HG02798 (cell line): ENCODE measurements at regions not wholly inside any gene's neighbourhood (a gene's known extent, or its start where the extent isn't known, plus 50 kb on each side); places are given as distances from the start of the nearest gene placed in this dataset.
"Not testable (repeated sequence)": the region's sequence is repeated elsewhere in the genome, so short reads cannot be mapped to it uniquely, and the experiment has no call there.

Experiments
- ATAC-seq: cut with Tn5 transposase; IDR thresholded peaks from one replicate; pipeline ENCODE4 v1.9.1; 2021; ENCODE audit warnings: mild to moderate bottlenecking; ENCODE audit not compliant: unreplicated experiment, poor library complexity

DNA sequence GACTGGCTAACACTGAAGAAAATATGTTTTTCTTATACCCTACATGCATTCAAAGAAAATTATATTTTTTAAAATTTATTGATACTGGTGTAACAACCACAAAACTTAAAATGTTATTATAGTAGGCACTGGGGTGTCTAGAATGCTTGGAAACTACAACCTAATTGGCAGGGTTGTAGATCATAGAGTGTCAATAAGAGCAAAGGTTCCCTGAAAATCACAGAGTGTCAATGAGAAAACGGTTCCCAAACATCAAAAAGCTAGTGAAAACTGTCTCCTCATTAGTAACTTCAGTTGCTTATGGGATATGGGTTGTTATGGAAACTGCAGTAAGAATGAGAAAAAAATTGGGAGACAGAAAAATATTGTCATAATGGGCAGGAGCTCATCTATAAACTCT lies 214.4 kb upstream of the CCNG1 start:
- no peak for ATAC-seq

DNA sequence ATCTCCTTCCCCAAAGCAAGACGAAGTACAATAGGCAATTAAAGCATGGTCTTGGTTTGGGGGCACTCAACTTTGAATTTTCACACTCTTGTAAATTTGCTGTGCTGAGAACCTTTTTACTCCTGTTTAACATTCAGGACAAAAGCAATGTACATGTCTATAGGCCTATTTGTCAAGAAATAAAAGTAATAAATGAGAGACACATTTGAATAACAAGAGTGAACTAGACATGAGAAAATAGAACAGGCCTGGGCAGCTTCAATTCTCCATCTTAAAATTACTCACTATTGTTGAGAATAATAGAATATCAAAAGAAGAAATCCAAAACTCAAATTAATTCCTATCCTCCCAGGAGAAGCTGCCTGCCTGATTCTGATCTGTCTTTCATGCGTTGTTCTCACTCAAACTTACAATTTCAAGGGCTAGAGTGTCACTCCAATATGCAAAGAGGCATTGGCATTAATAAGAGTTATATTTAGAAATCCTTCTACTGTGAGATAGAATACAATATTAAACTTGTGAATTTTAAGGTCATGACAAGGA lies 192.9 kb upstream of the CCNG1 start:
- no peak for ATAC-seq

DNA sequence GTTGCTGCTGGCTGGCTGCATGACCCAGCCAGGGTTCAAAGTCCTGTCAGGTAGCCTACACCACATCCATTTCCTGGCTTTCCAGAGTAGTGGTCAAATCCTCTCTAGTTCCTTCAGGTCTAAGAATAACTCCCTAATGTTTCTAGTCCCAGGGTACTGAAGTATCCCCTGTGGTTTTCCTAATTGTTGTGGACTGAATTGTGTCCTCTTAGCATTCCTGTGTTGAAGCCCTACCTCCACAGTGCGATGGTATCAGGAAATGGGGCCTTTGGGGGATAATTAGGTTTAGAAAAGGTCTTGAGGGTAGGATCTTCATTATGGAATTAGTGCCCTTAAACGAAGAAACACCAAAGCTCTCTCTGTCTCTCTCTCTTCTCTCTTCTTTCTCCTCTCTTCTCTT lies 191.8 kb upstream of the CCNG1 start:
- no peak for ATAC-seq

DNA sequence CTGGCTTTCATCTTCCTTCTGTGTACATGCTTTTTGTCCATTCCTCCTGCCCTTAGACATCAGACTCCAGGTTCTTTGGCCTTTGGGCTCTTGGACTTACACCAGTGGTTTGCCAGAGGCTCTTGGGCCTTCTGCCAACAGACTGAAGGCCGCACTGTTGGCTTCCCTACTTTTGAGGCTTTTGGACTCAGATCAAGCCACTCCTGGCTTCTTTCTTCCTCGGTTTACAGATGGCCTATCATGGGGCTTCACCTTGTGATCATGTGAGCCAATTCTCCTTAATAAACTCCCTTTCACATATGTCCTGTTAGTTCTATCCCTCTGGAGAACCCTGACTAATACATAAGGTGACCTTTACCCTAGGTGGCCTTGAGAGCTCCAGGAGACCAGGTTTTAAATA lies 189.1 kb upstream of the CCNG1 start:
- no peak for ATAC-seq

DNA sequence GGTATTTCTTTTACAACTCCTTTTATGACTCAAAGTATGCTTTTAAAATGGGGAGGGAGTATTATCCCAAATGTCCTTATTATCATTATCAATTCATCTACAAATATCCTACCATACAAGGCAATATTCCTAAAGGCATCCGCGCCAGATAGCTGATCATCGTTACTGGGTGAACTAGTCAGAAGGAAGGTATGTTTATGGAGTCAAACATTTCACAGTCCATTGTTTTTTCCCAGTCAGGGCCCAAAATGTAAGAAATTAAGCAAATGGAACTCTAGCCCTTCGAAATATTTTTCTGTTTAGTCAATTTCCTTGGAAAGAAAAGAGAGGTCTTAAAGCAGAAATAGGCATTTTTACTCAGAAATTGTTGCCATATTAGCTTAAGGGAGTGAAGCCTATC lies 188.5 kb upstream of the CCNG1 start:
- no peak for ATAC-seq

DNA sequence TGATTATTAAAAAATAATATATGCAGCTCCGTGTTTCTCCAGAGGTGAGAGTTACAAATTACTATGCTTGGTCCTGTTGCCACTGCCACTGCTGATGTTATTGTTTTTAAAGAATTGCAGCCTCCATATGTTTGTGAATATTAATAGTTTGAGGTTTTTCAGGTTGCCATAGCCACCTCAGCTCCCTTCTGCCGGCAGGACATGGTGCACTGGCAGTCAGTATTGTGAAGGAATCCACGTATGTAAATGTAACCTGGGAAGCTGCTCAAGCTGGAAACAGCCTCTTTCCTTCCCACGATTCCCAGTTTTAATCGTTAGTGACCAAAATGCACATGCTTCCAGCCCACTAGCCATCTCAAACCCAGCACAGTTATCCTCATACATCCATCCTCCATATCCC lies 184.4 kb upstream of the CCNG1 start:
- no peak for ATAC-seq

DNA sequence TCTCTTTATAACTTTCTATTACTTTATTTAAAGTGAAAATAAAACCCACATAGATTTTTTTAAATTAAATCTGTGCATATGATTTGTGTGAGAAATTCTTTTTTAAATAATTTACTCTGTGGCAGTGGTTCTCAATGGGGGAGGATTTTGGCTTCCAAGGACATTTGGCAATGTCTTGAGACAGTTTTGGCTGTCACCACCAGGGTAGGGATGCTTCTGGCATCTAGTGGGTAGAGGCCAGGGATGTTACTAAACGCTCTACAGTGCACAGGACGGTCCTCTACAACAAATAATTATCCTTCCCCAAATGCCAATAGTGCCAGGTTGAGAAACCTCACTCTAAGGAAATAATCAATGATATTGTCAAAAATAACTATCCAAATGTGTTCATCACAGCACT lies 177.9 kb upstream of the CCNG1 start:
- ATAC-seq = no peak

DNA sequence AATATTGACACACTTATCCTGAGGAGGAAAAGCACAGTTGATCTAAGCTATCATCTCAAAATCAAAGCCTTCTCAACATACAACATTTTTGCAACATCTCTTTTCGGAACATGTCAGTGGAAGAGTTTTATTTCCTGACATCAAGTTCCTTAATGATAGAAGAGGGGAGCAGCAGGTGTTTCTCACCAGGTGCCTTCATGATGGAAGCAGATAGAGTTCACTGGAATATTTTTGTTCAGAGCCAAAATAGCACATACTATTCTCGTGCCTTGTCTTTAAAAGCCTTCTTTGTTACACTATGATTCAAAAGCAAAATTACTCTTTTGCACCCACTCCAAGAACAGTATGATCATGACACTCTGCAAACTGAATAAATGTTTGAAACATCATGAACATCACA lies 176.9 kb upstream of the CCNG1 start:
- no peak for ATAC-seq

DNA sequence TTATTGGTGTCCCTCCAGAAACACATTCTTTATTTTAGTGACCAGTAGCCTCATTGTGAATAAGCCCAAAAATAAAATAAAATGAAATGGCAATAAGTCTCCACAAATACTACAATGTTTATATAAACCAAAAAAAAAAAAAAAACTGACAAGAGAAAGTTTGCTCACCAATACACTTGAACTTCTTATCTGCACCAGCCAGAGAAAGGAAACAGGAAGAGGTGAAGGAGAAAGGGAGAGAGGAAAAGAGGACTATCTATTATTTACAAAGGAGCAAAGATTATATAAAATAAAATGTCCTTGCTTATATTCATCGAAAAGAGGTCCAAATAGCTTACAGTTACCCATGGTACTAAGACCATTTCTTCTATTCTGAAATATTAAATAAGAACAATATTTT lies 176.4 kb upstream of the CCNG1 start:
- no peak for ATAC-seq

DNA sequence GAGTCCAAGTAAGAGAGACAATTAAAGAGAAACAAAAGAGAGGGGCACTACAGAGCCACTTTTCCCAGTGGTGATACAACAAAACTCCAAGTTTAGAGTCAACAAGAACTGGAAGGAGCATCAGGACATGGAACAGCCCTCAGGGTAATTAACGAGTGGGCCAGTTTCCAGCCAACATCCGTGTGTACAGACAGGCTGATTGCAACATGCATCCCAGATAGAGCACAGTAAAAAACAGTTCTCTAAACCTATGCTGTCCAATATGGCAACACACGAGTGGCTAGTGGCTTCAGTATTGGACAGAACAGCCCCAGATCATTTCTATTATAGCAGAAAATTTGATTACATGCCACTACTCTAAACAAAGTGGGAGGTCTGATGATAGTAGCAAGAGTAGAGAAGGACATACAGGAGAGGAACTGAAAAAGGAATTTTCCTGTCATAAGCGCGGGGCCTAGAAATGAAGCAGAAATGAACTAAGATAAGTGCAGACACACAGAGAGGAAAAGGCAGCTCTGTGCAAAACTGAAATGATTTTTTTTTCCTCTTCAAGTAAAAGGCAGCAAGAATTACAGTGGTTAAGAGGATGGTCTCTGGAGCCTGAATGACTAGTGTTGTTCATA lies 175.6 kb upstream of the CCNG1 start:
- ATAC-seq = no peak

DNA sequence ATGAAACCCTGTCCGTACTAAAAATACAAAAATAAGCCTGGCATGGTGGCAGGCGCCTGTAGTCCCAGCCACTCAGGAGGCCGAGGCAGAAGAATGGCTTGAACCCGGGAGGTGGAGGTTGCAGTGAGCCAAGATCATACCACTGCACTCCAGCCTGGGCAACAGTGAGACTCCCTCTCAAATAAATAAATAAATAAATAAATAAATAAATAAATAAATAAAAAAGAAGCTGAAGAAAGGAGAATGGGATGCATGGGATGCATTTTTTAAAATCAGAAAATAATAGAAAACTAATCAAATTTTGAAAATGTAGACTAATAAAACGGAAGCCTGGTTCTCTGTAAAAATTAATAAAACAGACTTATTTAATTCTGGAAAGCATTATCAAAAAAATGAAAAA lies 171.1 kb upstream of the CCNG1 start:
- ATAC-seq = not testable (repeated sequence)

DNA sequence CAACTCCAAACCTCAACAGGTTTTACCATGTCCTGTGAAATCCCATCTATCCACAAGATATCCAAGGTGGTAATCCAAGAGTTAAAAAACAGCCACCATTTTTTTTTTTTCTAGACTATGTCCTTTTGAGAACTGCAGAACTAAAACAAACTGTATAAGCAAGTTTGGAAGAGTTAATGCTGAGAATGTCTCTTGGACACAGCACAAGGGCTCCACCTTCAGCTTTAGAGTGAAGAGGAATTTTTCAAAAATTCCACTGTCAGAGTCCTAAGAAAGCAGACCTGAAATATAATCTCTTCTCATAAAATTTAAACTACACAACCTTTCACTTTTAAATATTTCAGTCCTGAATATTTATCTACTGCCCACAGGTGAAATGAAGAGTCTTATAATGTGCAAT lies 167.8 kb upstream of the CCNG1 start:
- no peak for ATAC-seq

DNA sequence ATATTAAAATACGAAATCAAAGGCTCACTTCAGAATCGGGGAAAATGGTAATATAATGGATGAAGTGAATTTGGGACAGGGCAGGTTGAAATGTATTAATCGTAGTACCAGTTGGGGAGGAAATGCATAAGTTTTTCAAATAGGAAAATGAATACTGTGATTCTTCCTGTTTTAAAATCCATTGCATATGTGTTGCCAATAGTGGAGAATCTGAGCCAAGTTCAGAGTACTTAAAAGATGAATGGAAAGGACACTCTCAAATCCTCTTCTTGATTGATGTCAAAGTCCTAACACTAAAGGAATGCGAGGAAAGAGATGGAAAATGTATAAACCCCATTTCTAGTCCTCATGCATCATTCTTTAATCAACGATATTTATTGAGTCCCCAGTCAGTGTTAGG lies 160.9 kb upstream of the CCNG1 start:
- ATAC-seq = no peak

DNA sequence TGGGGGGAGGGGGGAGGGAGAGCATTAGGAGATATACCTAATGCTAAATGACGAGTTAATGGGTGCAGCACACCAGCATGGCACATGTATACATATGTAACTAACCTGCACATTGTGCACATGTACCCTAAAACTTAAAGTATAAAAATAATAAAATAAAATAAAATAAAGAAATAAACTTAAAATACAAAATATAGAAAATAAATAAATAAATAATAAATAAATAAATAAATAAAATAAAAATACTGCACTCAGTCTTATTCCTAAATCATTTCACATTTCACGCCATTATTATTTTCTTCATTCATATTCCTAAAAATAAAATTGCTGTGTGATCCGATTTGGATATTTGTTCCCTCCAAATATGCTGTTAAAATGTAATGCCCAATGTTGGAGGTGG lies 156.5 kb upstream of the CCNG1 start:
- ATAC-seq = not testable (repeated sequence)

DNA sequence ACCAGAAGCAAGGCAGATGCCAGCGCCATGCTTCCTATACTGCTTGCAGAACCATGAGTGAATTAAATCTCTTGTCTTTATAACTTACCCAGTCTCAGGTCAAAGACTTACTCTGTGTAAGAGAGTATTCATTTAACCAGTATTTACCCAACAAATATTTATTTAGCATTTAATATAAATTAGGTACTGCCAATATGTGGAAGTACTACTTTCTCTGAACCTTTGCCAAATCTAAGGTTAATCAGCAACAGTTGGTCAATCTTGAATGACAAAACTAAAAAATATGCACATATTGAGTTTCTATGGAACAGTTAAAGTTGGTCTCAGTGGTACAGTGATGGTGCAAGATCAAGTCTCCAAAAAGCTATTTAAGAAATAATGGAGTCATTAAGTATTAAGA lies 155.9 kb upstream of the CCNG1 start:
- no peak for ATAC-seq

DNA sequence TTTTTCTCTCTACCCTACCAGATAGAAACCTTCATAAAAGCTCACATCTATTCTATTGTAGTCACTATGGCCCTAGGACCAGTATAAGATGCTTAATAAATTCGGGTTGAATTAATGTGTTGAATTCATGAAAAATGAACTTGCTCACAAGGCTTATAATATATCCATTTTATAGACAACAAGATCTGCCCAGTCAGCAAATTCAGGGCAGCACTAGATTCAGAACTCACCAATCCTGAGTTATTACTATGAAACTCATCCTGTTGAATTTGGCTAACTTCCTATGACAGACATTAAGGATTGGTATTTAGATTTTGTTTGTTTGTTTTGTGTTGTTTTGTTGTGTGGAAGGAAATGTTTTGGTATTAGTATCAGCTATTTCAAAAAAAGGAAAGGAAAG lies 143.6 kb upstream of the CCNG1 start:
- ATAC-seq = no peak

DNA sequence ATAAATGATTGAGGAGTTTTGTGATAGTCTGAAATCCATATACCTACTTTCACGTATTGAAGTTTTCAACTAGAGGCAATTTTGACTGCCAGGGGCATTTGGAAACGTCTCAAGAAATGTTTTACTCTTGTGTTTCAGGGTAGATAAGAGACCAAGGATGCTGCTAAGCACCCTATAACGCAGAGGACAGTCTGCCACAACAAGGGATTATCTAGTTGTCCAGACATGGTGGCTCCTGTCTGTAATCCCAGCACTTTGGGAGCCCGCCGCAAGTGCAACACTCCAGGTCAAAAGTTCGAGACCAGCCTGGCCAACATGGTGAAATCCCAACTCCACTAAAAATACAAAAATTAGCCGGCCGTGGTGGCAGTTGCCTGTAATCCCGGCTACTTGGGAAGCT lies 133.7 kb upstream of the CCNG1 start:
- no peak for ATAC-seq

DNA sequence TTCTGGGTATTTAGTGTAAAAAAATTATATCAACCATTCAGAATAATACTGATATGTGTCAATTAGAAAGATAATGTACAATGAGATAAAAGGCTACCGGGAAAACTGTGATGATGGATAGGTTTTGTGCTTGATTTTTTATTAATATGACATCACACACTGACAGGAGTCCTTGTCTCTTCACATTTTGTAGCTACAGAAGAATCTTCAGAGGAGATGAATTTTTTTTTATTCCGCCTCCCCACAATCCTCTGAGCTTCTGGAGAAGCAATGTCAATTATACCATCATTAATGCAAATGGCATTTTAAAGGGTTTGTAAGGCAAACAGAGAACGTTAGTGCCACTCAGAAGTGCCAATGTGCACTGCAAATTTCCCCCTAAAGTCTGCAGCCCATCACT lies 131.7 kb upstream of the CCNG1 start:
- ATAC-seq = no peak

DNA sequence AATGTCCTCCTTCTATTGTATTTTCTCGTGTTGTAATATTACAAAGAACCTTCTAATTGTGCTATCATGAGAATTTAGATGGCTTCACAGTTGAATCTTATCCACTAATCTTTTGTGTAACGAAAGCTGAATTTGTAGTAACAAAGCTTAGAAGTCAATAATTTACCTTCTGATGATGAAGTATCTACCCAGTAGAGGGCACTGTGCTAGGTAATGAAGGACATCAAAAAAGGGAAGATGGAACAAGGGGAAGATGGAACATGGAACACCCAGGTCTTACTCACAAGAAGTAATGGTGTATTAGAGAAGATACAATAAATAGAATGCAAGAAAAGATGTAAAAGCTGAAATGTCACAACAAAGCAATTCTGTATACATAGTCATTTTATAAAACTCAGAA lies 131.0 kb upstream of the CCNG1 start:
- no peak for ATAC-seq

DNA sequence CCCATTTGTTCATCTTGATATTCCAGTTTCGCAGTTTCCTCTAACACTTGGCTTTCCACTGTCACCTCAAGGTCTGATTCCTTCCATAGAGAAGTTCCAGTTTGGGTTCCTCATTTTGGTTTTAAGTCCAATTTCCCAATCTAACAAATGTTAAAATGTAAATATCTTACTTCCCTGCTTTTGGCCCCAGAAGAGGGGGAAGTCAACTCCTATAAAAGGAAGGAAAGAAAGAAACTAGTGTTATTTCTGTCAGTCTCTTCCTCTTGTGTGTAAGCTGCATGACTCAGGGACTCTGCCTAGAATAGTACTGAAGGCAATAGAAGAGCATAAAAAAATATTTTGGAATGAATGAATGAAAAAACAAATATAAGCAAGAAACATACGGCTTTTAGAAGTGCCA lies 127.5 kb upstream of the CCNG1 start:
- no peak for ATAC-seq

DNA sequence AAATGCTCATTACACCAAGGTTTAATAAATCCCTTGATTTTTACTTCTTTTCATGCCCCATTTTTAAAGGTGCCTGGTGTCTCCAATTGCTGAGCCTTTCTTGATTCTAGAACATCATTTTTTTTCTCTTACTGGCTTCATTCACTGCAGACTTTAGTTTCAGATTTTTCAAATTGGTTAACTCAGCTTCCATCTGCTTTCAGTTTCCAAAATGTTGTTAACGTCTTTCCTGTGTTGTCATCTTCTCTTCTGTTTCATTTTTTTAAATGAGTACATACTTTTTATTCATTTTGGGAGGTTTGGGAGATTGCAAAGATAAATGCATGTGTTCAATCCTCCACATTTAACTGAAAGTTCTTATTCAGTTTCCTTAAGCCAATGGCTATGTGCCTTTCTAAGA lies 126.4 kb upstream of the CCNG1 start:
- peak; percentile 42 for ATAC-seq

DNA sequence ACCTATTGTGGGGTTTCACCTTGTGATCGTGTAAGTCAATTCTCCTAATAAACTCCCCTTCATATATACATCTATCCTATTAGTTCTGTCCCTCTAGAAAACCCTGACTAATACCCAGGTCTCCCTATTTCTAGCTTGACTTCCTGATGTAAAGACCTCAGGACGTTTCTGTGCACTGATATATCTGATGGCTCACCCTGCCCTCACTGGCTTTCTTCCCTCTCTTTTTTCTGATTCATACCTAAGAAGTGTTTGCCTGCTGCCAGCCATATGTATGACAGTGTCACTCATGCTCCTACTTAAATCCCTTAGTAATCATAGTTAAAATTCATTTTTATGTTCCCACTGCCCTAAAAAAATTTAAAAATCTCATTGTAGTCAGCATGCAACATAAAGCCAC lies 124.8 kb upstream of the CCNG1 start:
- no peak for ATAC-seq

DNA sequence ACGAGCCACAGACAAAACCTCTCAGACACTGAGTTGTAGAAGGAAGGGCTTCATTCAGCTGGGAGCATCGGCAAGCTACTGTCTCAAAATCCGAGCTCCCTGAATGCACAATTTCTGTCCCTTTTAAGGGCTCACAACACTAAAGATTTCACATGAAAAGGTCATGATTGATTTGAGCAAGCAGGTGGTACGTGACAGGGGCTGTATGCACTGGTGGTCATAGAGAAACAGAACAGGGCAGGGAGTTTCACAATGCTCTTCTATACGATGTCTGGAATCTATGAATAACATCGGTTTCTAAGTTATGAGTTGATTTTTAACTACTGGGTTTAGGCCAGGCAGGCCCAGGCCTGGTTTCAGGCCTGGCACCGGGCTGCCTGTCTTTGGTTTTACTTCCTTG lies 124.3 kb upstream of the CCNG1 start:
- not testable (repeated sequence) for ATAC-seq
